ENCODE measurements at regions not wholly inside any gene's neighbourhood (a gene's known extent, or its start where the extent isn't known, plus 50 kb on each side); places are given as distances from the start of the nearest gene placed in this dataset.

- no peak for TF ChIP-seq CTCF (IDR thresholded peaks at IDR 0.05)
- TF ChIP-seq POLR2A (IDR thresholded peaks at IDR 0.05): no peak
- no peak for TF ChIP-seq EP300 (IDR thresholded peaks at IDR 0.05)
Measured at GRCh38 chr5:125262782-125263181, 516.3 kb upstream of the ZNF608 start.

Measured in tibial nerve (tissue), 4 donors.